CD14-positive monocyte (primary cell): ENCODE measurements at regions not wholly inside any gene's neighbourhood (a gene's known extent, or its start where the extent isn't known, plus 50 kb on each side); places are given as distances from the start of the nearest gene placed in this dataset.

Source experiments
- DNase-seq, 3 donors: peaks; one replicate each; pipeline ENCODE4 v3.0.0-alpha.2; 2011 to 2022
- H2AFZ ChIP-seq: 2 replicates; pipeline ENCODE4 v1.6.0; 2012; ENCODE audit warnings: mild to moderate bottlenecking, low read depth, low read length, inconsistent platforms; ENCODE audit not compliant: insufficient read depth, poor library complexity, severe bottlenecking
- H3K27ac ChIP-seq, 2 donors: 1 replicate in 1 of 2; 2 replicates in 1 of 2; pipeline ENCODE4 v1.5.1; 2012 to 2013; ENCODE audit warnings: low read length in 2 of 2, control low read depth in 1 of 2, inconsistent platforms in 1 of 2, low read depth in 1 of 2, mild to moderate bottlenecking in 1 of 2
- H3K27me3 ChIP-seq, 2 donors: one replicate each; pipeline versions ENCODE4 v1.6.0 to v1.6.1; 2011 to 2013; ENCODE audit warnings: low read length in 2 of 2; ENCODE audit not compliant: control insufficient read depth in 2 of 2, insufficient read depth in 2 of 2
- H3K36me3 ChIP-seq, 2 donors: replicated peaks in 1 of 2; 1 replicate in 1 of 2; 2 replicates in 1 of 2; pipeline versions ENCODE4 v1.5.1 to v1.6.1; 2012 to 2013; ENCODE audit warnings: low read length in 2 of 2, control low read depth in 1 of 2, inconsistent platforms in 1 of 2, mild to moderate bottlenecking in 1 of 2; ENCODE audit not compliant: insufficient read depth in 2 of 2, control insufficient read depth in 1 of 2
- H3K4me1 ChIP-seq, 2 donors: 1 replicate in 1 of 2; 2 replicates in 1 of 2; pipeline versions ENCODE4 v1.5.1 to v1.6.1; 2012 to 2013; ENCODE audit warnings: low read length in 2 of 2, control low read depth in 1 of 2, inconsistent platforms in 1 of 2, mild to moderate bottlenecking in 1 of 2, moderate library complexity in 1 of 2; ENCODE audit not compliant: insufficient read depth in 2 of 2, control insufficient read depth in 1 of 2
- H3K4me2 ChIP-seq: replicated peaks from 2 replicates; pipeline ENCODE3; 2012; ENCODE audit warnings: low read length, moderate library complexity, mild to moderate bottlenecking; ENCODE audit not compliant: poor library complexity, severe bottlenecking; ENCODE audit errors: extremely low read depth
- H3K4me3 ChIP-seq, 3 experiments: fragments of 200-600 bp in 1 of 3; sonication (generic) in 1 of 3; replicated peaks in 1 of 3; 1 replicate in 2 of 3; 2 replicates in 1 of 3; pipeline ENCODE4 v1.5.1; 2011 to 2013; ENCODE audit warnings: low read length in 3 of 3, mild to moderate bottlenecking in 3 of 3, control low read depth in 2 of 3, low read depth in 2 of 3, inconsistent platforms in 1 of 3, moderate library complexity in 1 of 3
- H3K79me2 ChIP-seq: 2 replicates; pipeline ENCODE4 v1.6.0; 2012; ENCODE audit warnings: mild to moderate bottlenecking, control low read depth, inconsistent platforms, low read length, moderate library complexity; ENCODE audit not compliant: insufficient read depth
- H3K9ac ChIP-seq: 2 replicates; pipeline ENCODE4 v1.6.0; 2017; ENCODE audit warnings: low read length, mild to moderate bottlenecking; ENCODE audit not compliant: insufficient read depth, poor library complexity, severe bottlenecking
- H3K9me3 ChIP-seq, 2 donors: replicated peaks in 1 of 2; 1 replicate in 1 of 2; 2 replicates in 1 of 2; pipeline versions ENCODE4 v1.5.1 to v1.6.1; 2012 to 2013; ENCODE audit warnings: low read length in 2 of 2, control low read depth in 1 of 2; ENCODE audit not compliant: control insufficient read depth in 1 of 2, insufficient read depth in 1 of 2
- H4K20me1 ChIP-seq: 2 replicates; pipeline ENCODE4 v1.6.0; 2012; ENCODE audit warnings: mild to moderate bottlenecking, low read length, control low read depth, moderate library complexity; ENCODE audit not compliant: insufficient read depth
- H3K27ac Mint-ChIP-seq, 7 donors: one replicate each; pipeline ENCODE4 v1.8.0; 2020; ENCODE audit warnings: mild to moderate bottlenecking in 7 of 7, mixed read lengths in 7 of 7, moderate library complexity in 6 of 7, inconsistent platforms in 2 of 7
- H3K27me3 Mint-ChIP-seq, 3 donors: one replicate each; pipeline ENCODE4 v1.8.0; 2021 to 2022; ENCODE audit warnings: low read depth in 3 of 3, mild to moderate bottlenecking in 3 of 3, mixed read lengths in 3 of 3, moderate library complexity in 3 of 3, inconsistent platforms in 1 of 3
- H3K36me3 Mint-ChIP-seq, 2 donors: one replicate each; pipeline ENCODE4 v1.8.0; 2020; ENCODE audit warnings: mixed read lengths in 2 of 2, inconsistent platforms in 1 of 2, mild to moderate bottlenecking in 1 of 2
- H3K4me1 Mint-ChIP-seq: one replicate; pipeline ENCODE4 v1.8.0; 2020; ENCODE audit warnings: mild to moderate bottlenecking, mixed read lengths
- H3K4me3 Mint-ChIP-seq, 2 donors: one replicate each; pipeline ENCODE4 v1.8.0; 2020; ENCODE audit warnings: mild to moderate bottlenecking in 2 of 2, mixed read lengths in 2 of 2, moderate library complexity in 1 of 2
- H3K9me3 Mint-ChIP-seq, 7 donors: one replicate each; pipeline ENCODE4 v1.8.0; 2020 to 2022; ENCODE audit warnings: mixed read lengths in 7 of 7, mild to moderate bottlenecking in 6 of 7, moderate library complexity in 6 of 7, inconsistent platforms in 2 of 7
- CTCF ChIP-seq: fragments of 200-600 bp; IDR thresholded peaks from one replicate; pipeline ENCODE4 v1.8.0; 2022; ENCODE audit warnings: antibody characterized with exemption, mild to moderate bottlenecking
- WGBS: methylation state at CpG from one replicate; pipeline ENCODE4 v1.1.5; 2013; ENCODE audit warnings: missing lambda C conversion rate; ENCODE audit not compliant: insufficient coverage; 5-methylcytosine and 5-hydroxymethylcytosine counted together
- intact Hi-C, 2 donors: fragments of 100-400 bp; cut with micrococcal nuclease; formaldehyde crosslinking; loops; one replicate each; pipeline versions ENCODE4 v1.15.0 to v1.15.1; 2023

- Histone ChIP-seq H3K9me3 (peaks cover 6 to 9% of the 10 kb centered on the region in 2 donors), H3K4me3 (no peak overlapping the region), H3K4me1 (no peaks in the 10 kb centered on the region), H3K79me2 (no peaks in the 10 kb centered on the region), H3K27ac (no peak overlapping the region), H3K4me2 (no peak overlapping the region), H3K27me3 (no peaks in the 10 kb centered on the region), H4K20me1 (no peaks in the 10 kb centered on the region), H2AFZ (no peak overlapping the region), H3K9ac (no peak overlapping the region), H3K36me3 (no peaks in the 10 kb centered on the region)
- WGBS: no CpG with 5 or more reads among the region's 2 CpGs
- H3K4me3 Mint-ChIP-seq: no peak overlapping the region
- H3K27ac Mint-ChIP-seq: no peak overlapping the region
- intact Hi-C loops: no loop called here
- no peaks in the 10 kb centered on the region for H3K4me1 Mint-ChIP-seq
- no peaks in the 10 kb centered on the region for H3K36me3 Mint-ChIP-seq
- no peak for TF ChIP-seq CTCF
- peaks cover 0 to 6% (median 3%) of the 10 kb centered on the region in 3 donors for H3K27me3 Mint-ChIP-seq
- DNase-seq: no peak
- peaks cover 2 to 29% (median 20%) of the 10 kb centered on the region in 7 donors for H3K9me3 Mint-ChIP-seq
Observed at GRCh38 chr16:73447846-73448245, 399.9 kb upstream of the ZFHX3 start.

GRCh38 chr16:73434621-73435020 lies 386.7 kb upstream of the ZFHX3 start:
- Histone ChIP-seq H3K9me3 (no peaks in the 10 kb centered on the region), H3K36me3 (no peaks in the 10 kb centered on the region), H3K4me1 (no peaks in the 10 kb centered on the region), H3K27ac (no peak overlapping the region), H3K9ac (no peak overlapping the region), H3K27me3 (no peaks in the 10 kb centered on the region), H3K79me2 (no peaks in the 10 kb centered on the region), H2AFZ (no peak overlapping the region), H4K20me1 (no peaks in the 10 kb centered on the region), H3K4me2 (no peak overlapping the region), H3K4me3 (no peak overlapping the region)
- Mint-ChIP-seq H3K36me3 (no peaks in the 10 kb centered on the region), H3K4me3 (no peak overlapping the region), H3K27me3 (peaks cover 0 to 3% (median 2%) of the 10 kb centered on the region in 3 donors), H3K27ac (no peak overlapping the region), H3K9me3 (peaks cover 0 to 11% (median 2%) of the 10 kb centered on the region in 7 donors), H3K4me1 (no peaks in the 10 kb centered on the region)
- intact Hi-C loops: no loop called here
- DNase-seq: no peak
- no peak for TF ChIP-seq CTCF
- WGBS: 100% methylated on average over 3 of the region's 5 CpGs
